Mesenchymal stem cell (in vitro differentiated cells and primary cell): ENCODE measurements at regions not wholly inside any gene's neighbourhood (a gene's known extent, or its start where the extent isn't known, plus 50 kb on each side); places are given as distances from the start of the nearest gene placed in this dataset.

Experiments used
- DNase-seq: peaks from one replicate; pipeline ENCODE4 v3.0.0-alpha.2; 2013
- H2AFZ ChIP-seq: one replicate; pipeline ENCODE4 v1.6.1; 2013; ENCODE audit warnings: low read depth, mild to moderate bottlenecking, control low read depth, inconsistent platforms, low read length, moderate library complexity
- H2AK5ac ChIP-seq: 2 replicates; pipeline ENCODE4 v1.6.1; 2013; ENCODE audit warnings: low read length, moderate library complexity, mild to moderate bottlenecking, inconsistent platforms; ENCODE audit not compliant: severe bottlenecking
- H2BK120ac ChIP-seq: one replicate; pipeline ENCODE4 v1.6.1; 2013; ENCODE audit warnings: low read depth, mild to moderate bottlenecking, inconsistent platforms, low read length, moderate library complexity
- H2BK12ac ChIP-seq, 2 experiments: one replicate each; pipeline ENCODE4 v1.6.1; 2013; ENCODE audit warnings: inconsistent platforms in 2 of 2, low read length in 2 of 2, mild to moderate bottlenecking in 2 of 2, moderate library complexity in 2 of 2, control low read depth in 1 of 2
- H2BK15ac ChIP-seq: one replicate; pipeline ENCODE4 v1.6.1; 2013; ENCODE audit warnings: mild to moderate bottlenecking, low read depth, inconsistent platforms; ENCODE audit not compliant: poor library complexity, severe bottlenecking
- H2BK5ac ChIP-seq: 2 replicates; pipeline ENCODE4 v1.6.1; 2013; ENCODE audit warnings: low read depth, mild to moderate bottlenecking, low read length, control low read depth, inconsistent platforms; ENCODE audit not compliant: poor library complexity, severe bottlenecking
- H3K14ac ChIP-seq, 2 experiments: one replicate each; pipeline ENCODE4 v1.6.1; 2013; ENCODE audit warnings: inconsistent platforms in 2 of 2, low read length in 2 of 2, control low read depth in 1 of 2, mild to moderate bottlenecking in 1 of 2, moderate library complexity in 1 of 2
- H3K18ac ChIP-seq, 2 experiments: one replicate each; pipeline ENCODE4 v1.6.1; 2013; ENCODE audit warnings: inconsistent platforms in 2 of 2, low read length in 2 of 2, control low read depth in 1 of 2, low read depth in 1 of 2, mild to moderate bottlenecking in 1 of 2
- H3K23ac ChIP-seq, 2 experiments: one replicate each; pipeline ENCODE4 v1.6.1; 2013; ENCODE audit warnings: inconsistent platforms in 2 of 2, low read length in 2 of 2, mild to moderate bottlenecking in 2 of 2, moderate library complexity in 2 of 2, control low read depth in 1 of 2
- H3K27ac ChIP-seq: 2 replicates; pipeline ENCODE4 v1.5.1; 2013; ENCODE audit warnings: mild to moderate bottlenecking, moderate library complexity, low read length, control low read depth, inconsistent platforms; ENCODE audit not compliant: poor library complexity, severe bottlenecking
- H3K27me3 ChIP-seq, 2 experiments: 2 replicates each; pipeline versions ENCODE4 v1.6.1 to v1.7.0; 2013; ENCODE audit warnings: low read length in 2 of 2, mild to moderate bottlenecking in 2 of 2, moderate library complexity in 2 of 2, control low read depth in 1 of 2, inconsistent platforms in 1 of 2; ENCODE audit not compliant: control insufficient read depth in 1 of 2, insufficient read depth in 1 of 2
- H3K36me3 ChIP-seq, 2 experiments: 2 replicates each; pipeline versions ENCODE4 v1.6.1 to v1.7.0; 2013; ENCODE audit warnings: low read length in 2 of 2, control low read depth in 1 of 2, inconsistent platforms in 1 of 2, low read depth in 1 of 2, mild to moderate bottlenecking in 1 of 2; ENCODE audit not compliant: insufficient read depth in 2 of 2, control insufficient read depth in 1 of 2
- H3K4ac ChIP-seq, 2 experiments: one replicate each; pipeline ENCODE4 v1.6.1; 2013; ENCODE audit warnings: inconsistent platforms in 2 of 2, low read length in 2 of 2, mild to moderate bottlenecking in 2 of 2, moderate library complexity in 2 of 2, control low read depth in 1 of 2, low read depth in 1 of 2
- H3K4me1 ChIP-seq: 2 replicates; pipeline ENCODE4 v1.6.1; 2013; ENCODE audit warnings: low read depth, low read length, control low read depth; ENCODE audit not compliant: control insufficient read depth, insufficient read depth
- H3K4me2 ChIP-seq: 2 replicates; pipeline ENCODE4 v1.6.1; 2013; ENCODE audit warnings: low read length, mild to moderate bottlenecking, inconsistent platforms; ENCODE audit not compliant: poor library complexity, severe bottlenecking
- H3K4me3 ChIP-seq, 2 experiments: 2 replicates each; pipeline versions ENCODE4 v1.5.1 to v1.7.0; 2013; ENCODE audit warnings: low read length in 2 of 2, mild to moderate bottlenecking in 2 of 2, control low read depth in 1 of 2, low read depth in 1 of 2; ENCODE audit not compliant: insufficient read depth in 1 of 2
- H3K79me1 ChIP-seq: replicated peaks from 2 replicates; pipeline ENCODE4 v1.6.1; 2013; ENCODE audit warnings: mild to moderate bottlenecking, control low read depth, low read length, inconsistent platforms; ENCODE audit not compliant: poor library complexity, severe bottlenecking
- H3K9ac ChIP-seq: 2 replicates; pipeline ENCODE4 v1.7.0; 2013; ENCODE audit warnings: mild to moderate bottlenecking, low read length, moderate library complexity
- H3K9me3 ChIP-seq: 2 replicates; pipeline ENCODE4 v1.7.0; 2013; ENCODE audit warnings: mild to moderate bottlenecking, low read length; ENCODE audit not compliant: control insufficient read depth
- H4K8ac ChIP-seq: one replicate; pipeline ENCODE4 v1.6.1; 2013; ENCODE audit warnings: inconsistent platforms, mild to moderate bottlenecking, low read length, moderate library complexity
- H4K91ac ChIP-seq: one replicate; pipeline ENCODE4 v1.6.1; 2013; ENCODE audit warnings: mild to moderate bottlenecking, low read length, inconsistent platforms
- WGBS: methylation state at CpG from one replicate; pipeline ENCODE4 v1.1.7; 2013; ENCODE audit warnings: mixed read lengths; 5-methylcytosine and 5-hydroxymethylcytosine counted together

DNA sequence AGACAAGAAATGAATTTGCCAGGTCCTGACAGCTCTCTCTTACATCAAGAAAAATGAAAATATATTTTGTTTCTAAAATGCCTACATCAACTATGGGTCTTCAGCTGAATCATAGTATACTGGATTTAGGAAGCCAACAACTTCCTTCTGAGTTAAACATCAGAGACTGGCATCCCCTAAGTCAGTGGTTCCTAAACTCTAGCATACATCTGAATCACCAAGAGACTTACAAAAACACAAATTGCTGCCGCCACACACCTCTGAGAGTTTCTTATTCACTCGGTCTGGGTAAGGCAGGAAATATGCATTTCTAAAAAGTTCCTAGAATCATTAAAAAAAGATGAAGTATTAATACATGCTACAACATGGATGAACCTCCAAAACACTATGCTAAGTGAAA lies 60.4 kb upstream of the TMEM252 start:
- Histone ChIP-seq H3K36me3 (no peaks in the 10 kb centered on the region), H3K79me1 (no peaks in the 10 kb centered on the region), H3K18ac (no peak overlapping the region), H3K27me3 (no peaks in the 10 kb centered on the region), H3K23ac (no peak overlapping the region), H2BK5ac (no peak overlapping the region), H3K27ac (no peak overlapping the region), H2AK5ac (no peak overlapping the region), H3K9me3 (no peaks in the 10 kb centered on the region), H2BK12ac (no peak overlapping the region), H2AFZ (no peak overlapping the region), H2BK15ac (no peak overlapping the region), H3K14ac (no peak overlapping the region), H3K4ac (no peak overlapping the region), H4K8ac (no peak overlapping the region), H3K4me1 (no peaks in the 10 kb centered on the region), H4K91ac (no peak overlapping the region), H3K9ac (no peak overlapping the region), H3K4me3 (no peak overlapping the region), H3K4me2 (no peak overlapping the region), H2BK120ac (no peak overlapping the region)
- no CpG with 5 or more reads among the region's 2 CpGs for WGBS
- DNase-seq = no peak

DNA sequence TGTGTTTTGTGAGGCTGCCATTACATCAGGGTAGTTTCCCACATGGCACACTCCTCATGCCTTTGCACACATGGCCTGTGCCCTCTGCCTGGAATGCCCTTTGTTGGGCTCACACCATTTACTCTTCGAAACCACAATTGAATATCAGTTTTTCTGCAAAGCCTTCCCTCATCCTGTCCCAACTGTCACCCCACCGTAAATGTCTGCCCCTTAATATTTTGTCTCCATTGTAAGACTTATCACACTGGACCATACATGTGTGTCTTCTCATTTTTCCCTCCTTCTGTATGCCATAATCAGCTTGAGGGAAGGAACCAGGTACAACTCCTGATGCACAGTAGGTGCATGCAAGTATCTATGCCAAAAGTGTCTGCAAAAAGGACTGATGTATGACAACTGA lies 62.7 kb upstream of the TMEM252 start:
- Histone ChIP-seq H3K36me3 (no peaks in the 10 kb centered on the region), H3K9me3 (no peaks in the 10 kb centered on the region), H3K4ac (no peak overlapping the region), H2AK5ac (no peak overlapping the region), H3K9ac (no peak overlapping the region), H2BK120ac (no peak overlapping the region), H3K27me3 (no peaks in the 10 kb centered on the region), H2BK12ac (no peak overlapping the region), H2BK15ac (no peak overlapping the region), H2AFZ (no peak overlapping the region), H3K4me3 (no peak overlapping the region), H3K4me1 (no peaks in the 10 kb centered on the region), H3K79me1 (no peaks in the 10 kb centered on the region), H4K91ac (no peak overlapping the region), H4K8ac (no peak overlapping the region), H3K23ac (no peak overlapping the region), H3K18ac (no peak overlapping the region), H2BK5ac (no peak overlapping the region), H3K14ac (no peak overlapping the region), H3K27ac (no peak overlapping the region), H3K4me2 (no peak overlapping the region)
- DNase-seq = no peak
- 69% methylated on average over 2 of the region's 2 CpGs for WGBS

GRCh38 chr9:68608763-68609162 lies 68.1 kb upstream of the TMEM252 start:
- no peak overlapping the region for H2BK120ac ChIP-seq
- WGBS = 87% methylated on average over 17 of the region's 17 CpGs
- no peak for DNase-seq
- no peak overlapping the region for H3K9ac ChIP-seq
- no peak overlapping the region for H2AK5ac ChIP-seq
- H2BK15ac ChIP-seq = no peak overlapping the region
- H2BK5ac ChIP-seq = no peak overlapping the region
- H4K91ac ChIP-seq = no peak overlapping the region
- no peak overlapping the region for H3K27ac ChIP-seq
- H2AFZ ChIP-seq = no peak overlapping the region
- H3K4me2 ChIP-seq = no peak overlapping the region
- no peaks in the 10 kb centered on the region for H3K36me3 ChIP-seq
- no peaks in the 10 kb centered on the region for H3K79me1 ChIP-seq
- H4K8ac ChIP-seq = no peak overlapping the region
- H3K18ac ChIP-seq = no peak overlapping the region
- no peaks in the 10 kb centered on the region for H3K9me3 ChIP-seq
- no peak overlapping the region for H3K23ac ChIP-seq
- no peak overlapping the region for H3K4ac ChIP-seq
- H3K4me3 ChIP-seq = no peak overlapping the region
- H2BK12ac ChIP-seq = no peak overlapping the region
- no peaks in the 10 kb centered on the region for H3K4me1 ChIP-seq
- no peak overlapping the region for H3K14ac ChIP-seq
- no peaks in the 10 kb centered on the region for H3K27me3 ChIP-seq

GRCh38 chr9:68609901-68610415 lies 69.3 kb upstream of the TMEM252 start:
- H3K4ac ChIP-seq = no peak overlapping the region
- no peak overlapping the region for H2BK15ac ChIP-seq
- H2AK5ac ChIP-seq = no peak overlapping the region
- H3K27me3 ChIP-seq = no peaks in the 10 kb centered on the region
- 83% methylated on average over 5 of the region's 7 CpGs for WGBS
- no peaks in the 10 kb centered on the region for H3K36me3 ChIP-seq
- no peak for DNase-seq
- H3K23ac ChIP-seq = no peak overlapping the region
- no peak overlapping the region for H2AFZ ChIP-seq
- no peak overlapping the region for H3K18ac ChIP-seq
- H4K91ac ChIP-seq = no peak overlapping the region
- no peak overlapping the region for H3K14ac ChIP-seq
- H2BK12ac ChIP-seq = no peak overlapping the region
- H3K4me2 ChIP-seq = no peak overlapping the region
- H2BK120ac ChIP-seq = no peak overlapping the region
- H3K27ac ChIP-seq = no peak overlapping the region
- no peaks in the 10 kb centered on the region for H3K4me1 ChIP-seq
- no peaks in the 10 kb centered on the region for H3K79me1 ChIP-seq
- H4K8ac ChIP-seq = no peak overlapping the region
- H2BK5ac ChIP-seq = no peak overlapping the region
- H3K9me3 ChIP-seq = no peaks in the 10 kb centered on the region
- no peak overlapping the region for H3K9ac ChIP-seq
- no peak overlapping the region for H3K4me3 ChIP-seq
